Activated naive CD8-positive, alpha-beta T cell treated with anti-CD3 and anti-CD28 coated beads, Interleukin-2, amount 10 ng/mL, durations not matched to agents 7 days and 5 days (primary cell): ENCODE measurements at regions not wholly inside any gene's neighbourhood (a gene's known extent, or its start where the extent isn't known, plus 50 kb on each side); places are given as distances from the start of the nearest gene placed in this dataset.
"Not testable (repeated sequence)": the region's sequence is repeated elsewhere in the genome, so short reads cannot be mapped to it uniquely, and the experiment has no call there.

Experiments
- ATAC-seq: fragments of 150-1000 bp; cut with Tn5 transposase; one replicate; pipeline ENCODE4 v1.10.0; 2021; ENCODE audit warnings: low read depth, moderate library complexity
- POLR2A ChIA-PET: fragments of 350-600 bp; sonication (Branson Sonifier 250); formaldehyde crosslinking; loops from one replicate; lab custom pipeline; 2021; ENCODE audit warnings: antibody characterized with exemption; lab: Charles Lee
- DNase-seq: peaks from one replicate; pipeline ENCODE4 v3.0.0; 2021
- H3K27ac Mint-ChIP-seq: one replicate; pipeline ENCODE4 v1.8.0; 2022; ENCODE audit warnings: mild to moderate bottlenecking, mixed read lengths
- H3K27me3 Mint-ChIP-seq: one replicate; pipeline ENCODE4 v1.8.0; 2022; ENCODE audit warnings: mild to moderate bottlenecking, moderate library complexity, mixed read lengths
- H3K36me3 Mint-ChIP-seq: one replicate; pipeline ENCODE4 v1.8.0; 2021; ENCODE audit warnings: mild to moderate bottlenecking, mixed read lengths
- H3K4me1 Mint-ChIP-seq: one replicate; pipeline ENCODE4 v1.8.0; 2021; ENCODE audit warnings: mixed read lengths
- H3K4me3 Mint-ChIP-seq: one replicate; pipeline ENCODE4 v1.8.0; 2022; ENCODE audit warnings: mild to moderate bottlenecking, moderate library complexity, mixed read lengths
- H3K9me3 Mint-ChIP-seq: one replicate; pipeline ENCODE4 v1.8.0; 2021; ENCODE audit warnings: mixed read lengths

DNA sequence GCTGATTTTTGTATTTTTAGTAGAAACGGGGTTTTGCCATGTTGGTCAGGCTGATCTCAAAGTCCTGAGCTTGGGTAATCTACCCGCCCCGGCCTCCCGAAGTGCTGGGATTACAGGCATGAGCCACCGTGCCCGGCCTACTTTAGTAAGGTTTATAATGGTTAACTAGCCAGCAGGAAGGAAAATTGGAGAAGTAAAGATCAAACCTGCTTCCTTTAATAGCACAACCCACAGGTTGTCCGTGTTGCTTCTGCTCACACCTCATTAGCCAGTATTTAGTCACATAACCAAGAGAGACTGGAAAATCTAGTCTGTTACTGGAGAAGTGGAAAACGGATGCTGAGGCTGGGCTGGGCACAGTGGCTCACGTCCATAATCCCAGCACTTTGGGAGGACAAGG lies 51.9 kb upstream of the TBL1XR1 start:
- no peaks in the 10 kb centered on the region for H3K4me1 Mint-ChIP-seq
- H3K36me3 Mint-ChIP-seq: peaks cover 2% of the 10 kb centered on the region
- H3K27me3 Mint-ChIP-seq: no peaks in the 10 kb centered on the region
- POLR2A ChIA-PET: no interaction called here
- H3K4me3 Mint-ChIP-seq: no peak overlapping the region
- no peak for DNase-seq
- no peak for ATAC-seq
- peaks cover 3% of the 10 kb centered on the region for H3K9me3 Mint-ChIP-seq
- no peak overlapping the region for H3K27ac Mint-ChIP-seq

DNA sequence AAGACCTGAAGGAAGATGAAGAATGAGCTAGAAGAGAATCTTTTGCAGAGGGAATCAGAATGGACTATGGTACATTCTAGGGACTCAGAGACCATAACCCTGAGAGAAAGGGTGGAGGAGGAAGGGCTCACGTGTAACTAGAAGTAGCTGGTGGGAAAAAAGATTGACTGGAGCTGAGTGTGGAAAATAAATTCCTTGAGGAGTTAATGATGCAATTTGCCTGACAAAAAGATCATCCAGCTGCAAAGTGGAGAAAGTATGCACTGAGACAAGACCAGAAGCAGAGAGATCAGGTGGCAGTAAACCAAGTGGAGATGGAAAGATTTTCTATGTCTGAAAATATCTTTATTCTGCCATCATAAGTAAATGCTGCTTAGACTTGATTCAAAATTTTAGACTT lies 52.9 kb upstream of the TBL1XR1 start:
- H3K27me3 Mint-ChIP-seq: no peaks in the 10 kb centered on the region

DNA sequence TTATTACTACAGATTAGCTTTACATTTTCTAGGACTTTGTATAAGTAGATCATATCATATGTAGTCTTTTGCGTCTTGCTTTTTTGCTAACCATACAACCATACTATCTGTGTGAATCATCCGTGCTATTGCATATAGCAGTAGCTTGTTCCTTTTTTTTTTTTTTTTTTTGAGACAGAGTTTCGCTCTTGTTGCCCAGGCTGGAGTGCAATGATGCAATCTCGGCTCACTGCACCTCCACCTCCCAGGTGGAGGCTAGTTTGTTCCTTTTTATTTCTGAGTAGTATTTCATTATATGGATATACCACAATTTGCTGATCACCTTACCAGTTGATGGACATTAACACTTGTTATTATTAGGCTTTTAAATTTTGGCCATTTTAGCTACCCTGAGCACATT lies 54.5 kb upstream of the TBL1XR1 start:
- DNase-seq (no peak), ATAC-seq (no peak)
- Mint-ChIP-seq H3K27ac (no peak overlapping the region), H3K4me1 (no peaks in the 10 kb centered on the region), H3K4me3 (no peak overlapping the region), H3K27me3 (no peaks in the 10 kb centered on the region), H3K36me3 (peaks cover 2% of the 10 kb centered on the region), H3K9me3 (peaks cover 3% of the 10 kb centered on the region)
- POLR2A ChIA-PET: interaction anchor here (0.7 kb wide), 2 partner anchors 36 to 126 kb away, joined by 3 to 5 read pairs; no protein-coding TSS in a partner anchor

More for the DNA sequence above, 52.9 kb upstream of the TBL1XR1 start:
- H3K4me1 Mint-ChIP-seq: no peaks in the 10 kb centered on the region
- H3K36me3 Mint-ChIP-seq: peaks cover 2% of the 10 kb centered on the region
- DNase-seq (no peak), ATAC-seq (no peak)
- POLR2A ChIA-PET: interaction anchor here (0.7 to 0.9 kb wide), 2 partner anchors 31 to 575 kb away, joined by 3 read pairs; no protein-coding TSS in a partner anchor
- H3K27ac Mint-ChIP-seq: peak overlapping the region; percentile 31
- peaks cover 3% of the 10 kb centered on the region for H3K9me3 Mint-ChIP-seq
- H3K4me3 Mint-ChIP-seq: no peak overlapping the region

GRCh38 chr3:177257006-177257405 lies 59.7 kb upstream of the TBL1XR1 start:
- Mint-ChIP-seq H3K27ac (no peak overlapping the region), H3K27me3 (no peaks in the 10 kb centered on the region), H3K4me3 (no peak overlapping the region), H3K4me1 (peaks cover 2% of the 10 kb centered on the region), H3K36me3 (no peaks in the 10 kb centered on the region), H3K9me3 (no peaks in the 10 kb centered on the region)
- POLR2A ChIA-PET: no interaction called here
- ATAC-seq: no peak
- DNase-seq: no peak

DNA sequence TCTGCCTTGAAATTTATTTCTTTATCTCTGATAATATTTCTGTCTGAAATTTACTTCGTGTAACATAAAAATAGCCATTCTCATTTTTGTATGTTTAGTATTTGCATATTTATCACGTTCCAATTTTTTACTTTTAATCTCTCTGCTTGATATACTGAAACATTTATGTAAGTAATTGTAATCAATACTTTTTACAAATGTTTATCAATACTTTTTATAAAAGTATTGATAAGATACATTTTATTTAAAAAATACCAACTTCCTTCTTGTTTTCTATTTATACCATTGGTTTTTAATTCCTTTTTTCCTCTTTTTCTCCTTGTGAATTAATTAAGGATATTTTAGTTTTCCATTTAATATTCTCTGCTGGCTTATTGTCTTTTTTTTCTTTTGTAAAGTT lies 60.3 kb upstream of the TBL1XR1 start:
- no peak for ATAC-seq

DNA sequence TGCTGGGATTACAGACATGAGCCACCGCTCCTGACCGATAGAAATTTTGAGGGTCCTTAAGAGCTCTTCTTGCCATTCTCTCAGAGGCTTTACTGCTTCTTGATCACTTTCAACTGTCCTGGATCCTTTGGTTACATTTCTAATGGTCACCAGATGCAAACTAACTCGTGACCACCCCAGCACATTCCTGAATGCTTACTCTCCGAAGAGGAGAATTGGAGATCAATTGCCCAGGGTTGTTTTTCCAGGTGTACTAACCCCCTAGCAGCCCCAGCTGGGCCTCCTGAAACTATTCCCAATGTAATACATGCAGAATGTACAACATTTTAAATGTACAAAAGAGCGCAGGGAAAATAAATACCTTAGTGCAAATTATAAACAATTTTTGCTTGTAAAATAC lies 65.1 kb upstream of the TBL1XR1 start:
- Mint-ChIP-seq H3K27ac (no peak overlapping the region), H3K4me3 (no peak overlapping the region), H3K9me3 (no peaks in the 10 kb centered on the region), H3K36me3 (no peaks in the 10 kb centered on the region), H3K27me3 (peaks cover 2% of the 10 kb centered on the region), H3K4me1 (peaks cover 6% of the 10 kb centered on the region)
- POLR2A ChIA-PET: interaction anchor here (0.7 kb wide), 1 partner anchor 32 kb away, joined by 3 read pairs; no protein-coding TSS in a partner anchor
- ATAC-seq (no peak), DNase-seq (no peak)

More for the DNA sequence above, 60.3 kb upstream of the TBL1XR1 start:
- H3K36me3 Mint-ChIP-seq: no peaks in the 10 kb centered on the region
- POLR2A ChIA-PET: no interaction called here
- H3K4me1 Mint-ChIP-seq: peaks cover 2% of the 10 kb centered on the region
- H3K27ac Mint-ChIP-seq: no peak overlapping the region
- no peak for DNase-seq
- H3K4me3 Mint-ChIP-seq: no peak overlapping the region
- no peaks in the 10 kb centered on the region for H3K9me3 Mint-ChIP-seq
- no peaks in the 10 kb centered on the region for H3K27me3 Mint-ChIP-seq

DNA sequence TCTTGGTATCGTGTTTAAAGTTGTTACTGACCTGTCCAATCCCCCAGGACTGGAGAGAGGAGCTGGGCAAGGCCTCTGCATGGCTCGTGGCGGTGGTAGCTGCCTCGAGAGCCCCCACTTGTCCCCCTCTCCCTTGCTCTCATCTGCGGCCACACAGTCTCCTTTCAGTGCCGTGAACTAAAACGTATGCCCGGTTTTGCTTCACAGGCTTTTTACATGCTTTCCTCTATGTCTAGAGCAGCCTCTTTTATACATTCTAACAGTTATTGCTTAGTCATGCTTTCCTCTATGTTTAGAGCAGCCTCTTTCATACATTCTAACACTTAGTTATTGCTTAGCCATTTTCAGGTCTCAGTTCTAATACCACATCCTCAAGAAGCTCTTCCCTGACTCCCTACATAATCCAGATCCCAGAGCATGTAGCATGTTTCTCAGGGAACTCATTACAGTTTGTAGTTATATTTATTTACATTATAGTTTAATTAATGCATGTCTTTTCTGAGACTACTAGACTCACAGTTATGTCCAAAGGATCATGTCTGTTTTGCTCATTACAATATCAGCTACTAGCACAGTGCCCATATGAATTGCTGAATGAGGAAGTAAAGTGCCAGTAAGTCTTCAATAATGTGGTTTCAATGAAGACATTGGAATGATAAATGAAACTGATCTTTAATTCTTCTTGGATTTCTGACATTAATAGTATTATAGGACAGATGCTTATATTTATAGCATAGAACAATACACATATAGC lies 66.5 kb upstream of the TBL1XR1 start:
- H3K4me1 Mint-ChIP-seq: peaks cover 6% of the 10 kb centered on the region
- POLR2A ChIA-PET: no interaction called here
- H3K36me3 Mint-ChIP-seq: no peaks in the 10 kb centered on the region
- H3K9me3 Mint-ChIP-seq: no peaks in the 10 kb centered on the region
- peaks cover 2% of the 10 kb centered on the region for H3K27me3 Mint-ChIP-seq
- ATAC-seq (no peak), DNase-seq (no peak)
- H3K27ac Mint-ChIP-seq: no peak overlapping the region
- H3K4me3 Mint-ChIP-seq: no peak overlapping the region

- not testable (repeated sequence) for DNase-seq, H3K4me3 Mint-ChIP-seq
These were observed 74.7 kb upstream of the TBL1XR1 start for GRCh38 chr3:177271811-177272501.

DNA sequence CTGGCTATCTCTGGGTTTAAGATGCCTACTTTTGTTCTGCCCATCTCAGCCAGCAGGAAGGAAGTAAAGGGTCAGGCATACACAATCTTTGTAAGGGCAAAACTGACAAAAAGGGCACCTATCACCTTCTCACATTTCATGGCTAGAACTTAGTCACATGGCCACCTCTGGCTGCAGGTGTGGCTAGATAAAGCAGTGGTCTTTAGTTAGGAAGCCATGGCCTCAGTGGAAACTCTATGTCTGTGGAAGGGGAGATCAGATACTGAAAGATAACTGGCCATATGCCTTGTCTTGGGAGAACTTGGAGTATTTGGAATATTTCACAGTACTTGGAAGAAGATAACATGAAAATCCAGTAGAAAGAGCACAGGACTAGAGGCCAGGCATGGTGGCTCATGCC lies 80.7 kb upstream of the TBL1XR1 start:
- H3K4me3 Mint-ChIP-seq: no peak overlapping the region
- H3K4me1 Mint-ChIP-seq: peaks cover 18% of the 10 kb centered on the region
- no peak overlapping the region for H3K27ac Mint-ChIP-seq
- POLR2A ChIA-PET: no interaction called here
- peaks cover 2% of the 10 kb centered on the region for H3K9me3 Mint-ChIP-seq
- H3K36me3 Mint-ChIP-seq: peaks cover 13% of the 10 kb centered on the region
- no peak for ATAC-seq
- DNase-seq: no peak
- H3K27me3 Mint-ChIP-seq: no peaks in the 10 kb centered on the region

More at GRCh38 chr3:177271811-177272501, 74.7 kb upstream of the TBL1XR1 start:
- POLR2A ChIA-PET: interaction anchor here (0.6 kb wide), 1 partner anchor 8 kb away, joined by 3 read pairs; no protein-coding TSS in a partner anchor
- not testable (repeated sequence) for H3K27me3 Mint-ChIP-seq, H3K27ac Mint-ChIP-seq, H3K36me3 Mint-ChIP-seq, H3K9me3 Mint-ChIP-seq, ATAC-seq, H3K4me1 Mint-ChIP-seq

DNA sequence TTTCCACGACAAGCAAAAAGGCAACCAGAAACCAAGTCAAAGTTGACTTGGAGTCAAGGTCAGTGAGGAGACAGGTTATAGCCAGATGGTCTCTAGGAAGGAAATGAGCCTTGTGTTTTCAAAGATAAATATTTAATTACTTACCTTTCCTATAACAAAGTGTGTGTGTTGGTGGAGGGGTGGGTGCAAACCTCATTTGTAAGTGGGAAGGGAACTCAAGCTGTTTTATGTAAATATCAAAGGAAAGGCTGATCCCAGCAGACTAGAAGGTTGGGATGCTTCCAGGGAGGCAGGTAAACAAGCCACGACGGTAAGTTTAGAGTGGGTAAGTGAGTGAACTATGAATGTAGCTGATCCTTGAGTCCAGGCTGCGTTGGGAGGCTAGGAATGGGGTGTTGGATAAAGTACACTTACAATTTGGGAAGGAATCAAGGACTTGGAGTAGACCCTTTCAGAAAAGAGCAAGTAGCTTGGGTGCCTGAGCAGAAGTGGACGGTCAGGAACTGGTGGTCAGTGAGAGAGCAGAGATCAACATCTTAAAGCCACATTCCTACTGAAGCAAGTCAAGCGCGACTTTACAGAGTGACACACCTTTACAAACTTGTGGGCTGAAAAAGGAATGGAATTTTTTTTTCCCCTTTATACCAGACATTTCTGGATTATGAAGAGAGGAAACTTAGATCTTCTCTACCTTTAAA lies 82.0 kb upstream of the TBL1XR1 start:
- DNase-seq: no peak
- POLR2A ChIA-PET: interaction anchor here (0.7 kb wide), 1 partner anchor 8 kb away, joined by 3 read pairs; no protein-coding TSS in a partner anchor
- Mint-ChIP-seq H3K36me3 (peaks cover 13% of the 10 kb centered on the region), H3K27me3 (no peaks in the 10 kb centered on the region), H3K9me3 (peaks cover 2% of the 10 kb centered on the region), H3K27ac (no peak overlapping the region), H3K4me3 (no peak overlapping the region), H3K4me1 (peaks cover 21% of the 10 kb centered on the region)
- ATAC-seq: no peak

DNA sequence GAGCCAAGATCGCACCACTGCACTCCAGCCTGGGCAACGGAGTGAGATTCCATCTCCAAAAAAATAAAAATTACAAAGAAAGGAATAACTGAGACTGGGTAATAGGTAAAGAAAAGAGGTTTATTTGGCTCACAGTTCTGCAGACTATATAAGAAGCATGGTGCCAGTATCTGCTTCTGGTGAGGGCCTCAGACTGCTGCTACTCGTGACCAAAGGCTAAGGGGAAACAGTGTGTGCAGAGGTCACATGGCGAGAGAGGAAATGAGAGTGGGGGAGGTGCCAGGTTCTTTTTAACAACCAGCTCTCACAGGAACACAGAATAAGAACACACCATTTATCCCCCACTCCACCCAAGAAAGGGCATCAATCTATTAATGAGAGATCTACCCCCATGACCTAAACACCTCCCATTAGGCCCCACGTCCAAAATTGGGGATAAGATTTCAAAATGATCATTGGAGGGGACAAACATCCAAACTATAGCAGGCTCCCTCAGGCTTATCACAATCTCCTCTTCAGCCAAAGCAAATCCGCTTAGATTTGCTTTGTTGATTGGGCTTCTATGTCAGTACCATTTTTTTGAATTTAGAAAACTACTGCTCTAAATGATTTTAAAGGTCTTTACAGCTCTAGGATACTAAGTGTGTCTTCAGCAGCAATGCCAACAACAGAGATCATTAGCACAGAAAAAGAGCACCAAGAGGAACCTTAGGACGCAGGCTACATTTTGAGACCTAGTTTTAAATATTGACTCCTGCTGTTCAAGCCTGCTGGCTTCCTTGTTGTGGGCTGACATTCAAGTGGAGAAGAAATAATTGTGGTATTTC lies 84.2 kb upstream of the TBL1XR1 start:
- peaks cover 13% of the 10 kb centered on the region for H3K36me3 Mint-ChIP-seq
- H3K9me3 Mint-ChIP-seq: peaks cover 2% of the 10 kb centered on the region
- no peaks in the 10 kb centered on the region for H3K27me3 Mint-ChIP-seq
- H3K4me3 Mint-ChIP-seq: peak overlapping the region; percentile 50
- ATAC-seq: peak; percentile 57
- POLR2A ChIA-PET: interaction anchor here (0.7 to 1.3 kb wide), 4 partner anchors 10 to 83 kb away, joined by 3 to 4 read pairs (median 3); no protein-coding TSS in a partner anchor
- no peak for DNase-seq
- peaks cover 26% of the 10 kb centered on the region for H3K4me1 Mint-ChIP-seq
- H3K27ac Mint-ChIP-seq: peak overlapping the region; percentile 82

DNA sequence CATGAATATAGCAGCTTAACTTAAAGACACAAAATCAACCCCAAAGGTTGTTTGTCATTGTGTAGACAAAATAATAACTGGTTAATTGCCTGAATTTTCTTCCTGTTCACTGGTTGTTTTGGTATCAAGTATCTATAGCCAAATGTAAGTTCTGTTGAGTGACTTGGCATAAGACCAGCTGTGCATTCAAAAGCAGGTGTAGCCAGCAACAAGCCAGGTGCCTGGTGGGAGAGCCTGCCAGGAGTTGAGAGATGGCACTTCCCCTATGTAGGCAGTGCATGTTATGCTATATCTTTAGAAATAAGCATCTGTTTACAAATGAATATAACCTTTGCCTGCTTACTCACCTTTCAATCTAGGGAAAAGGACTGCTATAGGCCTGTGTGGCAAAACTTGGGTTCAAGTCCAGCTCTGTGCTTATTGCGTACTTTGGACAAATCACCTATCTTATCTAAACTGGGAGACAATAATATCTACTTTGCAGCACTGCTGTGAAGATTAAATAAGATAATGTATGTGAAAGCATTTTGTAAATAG lies 84.9 kb upstream of the TBL1XR1 start:
- POLR2A ChIA-PET: interaction anchor here (1.0 to 1.3 kb wide), 2 partner anchors 11 to 84 kb away, joined by 3 to 4 read pairs; no protein-coding TSS in a partner anchor
- Mint-ChIP-seq H3K9me3 (peaks cover 3% of the 10 kb centered on the region), H3K36me3 (peaks cover 13% of the 10 kb centered on the region), H3K4me3 (no peak overlapping the region), H3K27me3 (no peaks in the 10 kb centered on the region), H3K4me1 (peaks cover 26% of the 10 kb centered on the region), H3K27ac (peak overlapping the region; percentile 82)
- ATAC-seq: no peak
- no peak for DNase-seq
